ENCODE measurements at regions not wholly inside any gene's neighbourhood (a gene's known extent, or its start where the extent isn't known, plus 50 kb on each side); places are given as distances from the start of the nearest gene placed in this dataset.

- DNase-seq (ENCODE audit: low read depth in 2 of 2) = no peak
Measured at GRCh38 chr17:33974276-33974675, 280.8 kb upstream of the CCL2 start.

- no peak for DNase-seq (ENCODE audit: low read depth in 2 of 2)
Measured at GRCh38 chr17:33976831-33977230, 278.3 kb upstream of the CCL2 start.

DNA sequence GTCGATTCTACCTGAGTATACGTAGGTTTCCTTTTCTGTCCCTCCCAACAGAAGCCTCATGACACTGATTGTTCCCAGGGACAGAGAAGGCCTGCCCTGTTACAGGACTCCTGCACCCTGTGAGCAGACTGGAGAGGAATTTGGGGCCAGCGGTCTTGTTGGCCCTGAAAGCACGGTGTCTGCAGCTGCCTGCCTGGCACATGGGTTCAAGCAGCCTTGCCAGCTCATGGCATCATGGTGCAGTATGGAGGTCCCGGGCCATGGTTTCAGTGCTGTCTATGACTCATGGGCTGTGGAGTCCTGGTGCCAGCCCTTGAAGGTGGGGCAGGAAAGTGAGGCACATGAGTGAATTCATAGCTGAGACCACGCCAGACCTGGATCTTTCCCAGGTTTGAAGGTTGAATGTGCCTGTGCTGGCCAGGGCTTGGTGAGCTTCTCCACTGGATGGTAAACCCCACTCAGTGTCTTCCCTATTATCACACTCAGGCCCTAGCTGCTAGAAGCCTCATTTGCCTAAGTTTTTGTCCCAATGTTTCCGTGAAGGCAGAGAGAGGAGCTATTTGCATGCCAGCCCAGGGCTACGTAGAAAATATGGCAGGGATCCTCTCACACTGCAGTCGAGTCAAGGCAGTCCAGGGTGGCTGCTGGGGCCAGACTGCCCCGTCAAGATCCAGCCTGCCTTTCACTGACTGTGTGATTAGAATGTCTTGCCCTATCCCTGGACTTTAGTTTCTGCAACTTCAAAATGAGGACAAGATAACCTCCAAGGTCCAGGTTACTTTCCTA, 277.2 kb upstream of the CCL2 start:
- no peak for DNase-seq (ENCODE audit: low read depth in 2 of 2)

- DNase-seq (ENCODE audit: low read depth in 2 of 2) = no peak
Measured at GRCh38 chr17:33978889-33979288, 276.2 kb upstream of the CCL2 start.

DNA sequence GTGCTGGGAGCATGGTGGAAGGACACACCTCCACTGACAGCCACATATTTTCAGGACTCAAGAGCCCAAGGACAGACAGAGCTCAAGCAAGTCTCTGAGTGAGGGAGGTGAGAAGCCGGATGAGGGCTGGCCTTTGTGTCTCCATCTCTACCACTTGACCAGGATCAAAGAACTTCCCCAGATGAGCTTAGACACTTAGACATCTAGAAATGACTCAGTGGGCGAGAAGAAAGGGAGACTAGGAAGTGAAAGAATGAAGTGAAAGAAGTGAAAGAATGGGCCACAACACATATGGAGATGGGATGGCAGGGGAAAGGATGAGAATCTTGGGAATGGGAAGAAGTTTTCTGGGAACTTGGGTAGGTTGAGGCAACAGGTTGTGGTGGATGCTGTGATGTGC, 274.9 kb upstream of the CCL2 start:
- DNase-seq (ENCODE audit: low read depth in 2 of 2) = no peak

GRCh38 chr17:33981711-33982601, 273.1 kb upstream of the CCL2 start:
- DNase-seq (ENCODE audit: low read depth in 2 of 2) = no peak

- no peak for DNase-seq (ENCODE audit: low read depth in 2 of 2)
Measured at GRCh38 chr17:33982909-33983308, 272.2 kb upstream of the CCL2 start.

- DNase-seq (ENCODE audit: low read depth in 2 of 2) = no peak
Measured at GRCh38 chr17:33983824-33984574, 271.1 kb upstream of the CCL2 start.

DNA sequence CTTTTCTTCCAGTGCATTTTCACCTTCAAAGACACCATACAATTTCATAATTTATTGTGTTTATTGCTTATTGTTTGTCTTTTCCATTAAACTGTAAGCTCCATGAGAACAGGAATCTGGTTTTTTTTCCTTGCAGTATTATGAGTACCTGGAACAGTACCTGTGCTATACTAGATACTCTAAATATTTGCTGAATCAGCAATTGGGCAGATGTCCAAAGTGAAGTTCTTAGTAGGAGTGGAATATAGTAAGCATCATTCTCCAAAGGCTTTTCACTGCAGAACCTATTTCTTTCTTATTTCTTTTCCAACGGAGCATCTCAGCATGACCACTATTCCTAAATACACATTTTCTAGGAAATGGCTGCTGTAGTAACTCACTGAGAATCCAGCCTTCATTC, 269.0 kb upstream of the CCL2 start:
- DNase-seq (ENCODE audit: low read depth in 2 of 2) = no peak

DNA sequence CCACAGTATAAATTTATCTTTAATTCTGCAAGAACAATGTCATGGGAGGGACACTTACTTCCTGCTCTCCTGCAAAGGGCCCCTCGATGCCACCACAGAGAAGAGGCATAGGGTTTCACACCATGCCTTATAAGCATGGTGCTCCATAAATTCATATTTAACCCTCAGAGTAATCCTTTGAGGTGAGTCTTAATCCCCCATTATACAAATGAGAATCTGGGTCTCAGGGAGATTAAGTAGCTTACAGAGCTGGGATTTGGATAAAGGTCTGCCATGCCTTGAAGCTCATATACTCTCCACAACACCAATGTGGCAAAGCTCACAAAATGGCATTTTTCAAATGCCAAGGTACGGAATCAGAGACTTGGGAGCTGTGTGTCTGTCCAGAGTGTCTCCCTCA, 268.5 kb upstream of the CCL2 start:
- DNase-seq (ENCODE audit: low read depth in 2 of 2) = no peak

GRCh38 chr17:33987162-33987561, 267.9 kb upstream of the CCL2 start:
- DNase-seq (ENCODE audit: low read depth in 2 of 2) = no peak

DNA sequence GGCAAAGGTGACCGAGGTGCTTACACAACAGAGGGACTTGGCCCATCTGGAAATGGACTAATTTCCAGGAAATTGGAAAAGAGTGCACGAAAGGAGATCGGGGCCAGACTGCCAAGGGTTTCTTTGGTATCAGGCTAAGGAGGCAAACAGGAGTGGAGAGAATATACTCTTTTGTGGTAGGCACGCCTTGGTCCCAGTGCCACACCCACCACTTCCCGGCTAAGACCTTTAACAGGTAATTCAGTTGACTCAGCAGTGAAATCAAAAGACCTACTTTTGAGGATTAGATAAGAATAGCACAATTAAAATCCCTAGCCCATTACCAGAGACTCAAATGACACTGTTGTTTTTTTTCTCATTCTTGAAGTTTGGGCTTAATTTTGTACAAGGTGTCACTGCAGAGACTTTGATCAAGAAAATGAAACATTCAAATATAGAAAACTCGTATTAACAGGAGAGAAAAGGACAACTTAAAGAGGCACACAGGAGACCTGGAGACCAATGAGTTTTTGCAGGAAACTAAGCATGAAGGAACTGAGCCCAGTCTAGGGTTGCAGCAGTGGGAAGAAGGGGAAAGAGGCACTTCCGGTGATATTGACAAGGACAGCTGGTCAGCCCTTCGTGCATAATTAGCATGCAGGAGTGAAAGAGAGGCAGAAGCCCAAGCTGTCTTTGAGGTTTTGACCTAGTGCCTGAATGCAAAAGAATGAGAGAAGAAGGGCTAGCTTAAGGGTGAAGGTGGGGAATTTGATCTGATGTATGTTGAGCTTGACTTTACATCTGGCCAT, 265.5 kb upstream of the CCL2 start:
- DNase-seq (ENCODE audit: low read depth in 2 of 2) = no peak

DNA sequence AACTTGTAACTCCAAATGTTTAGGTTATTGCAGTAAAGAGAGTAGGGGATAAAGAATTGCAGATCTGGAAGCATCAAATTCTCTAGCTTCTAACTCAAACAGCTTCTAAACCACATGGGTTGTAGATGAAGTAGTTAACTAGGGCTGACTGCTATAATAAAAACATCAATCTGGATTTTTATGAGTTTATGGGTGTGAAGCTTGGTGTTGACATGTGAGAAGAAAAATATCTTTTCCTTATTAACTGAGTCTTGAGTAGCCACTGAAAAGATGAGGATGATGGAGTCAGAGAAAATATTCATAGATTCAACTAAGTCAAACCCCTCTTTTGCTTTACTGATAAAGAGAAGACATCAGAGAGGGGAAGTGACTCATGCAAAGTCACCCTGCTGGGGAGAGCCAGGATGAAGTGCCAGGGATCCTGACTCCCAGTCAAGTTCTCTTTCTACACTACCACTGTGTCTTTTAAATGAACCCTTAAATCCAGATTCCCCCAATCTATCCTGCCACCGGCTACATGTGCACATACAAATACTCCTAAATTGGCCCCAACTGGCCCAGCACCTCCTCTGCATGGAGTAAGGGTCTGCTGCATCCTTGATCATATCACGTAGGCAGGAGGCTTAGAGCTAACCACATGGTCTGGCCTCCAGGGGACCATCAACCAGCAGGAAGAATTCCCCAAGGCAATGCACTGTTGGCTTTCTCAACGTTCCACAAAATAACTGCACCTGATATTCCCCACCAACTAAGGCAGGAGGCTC, 264.0 kb upstream of the CCL2 start:
- DNase-seq (ENCODE audit: low read depth in 2 of 2) = no peak

GRCh38 chr17:33992113-33992512, 263.0 kb upstream of the CCL2 start:
- no peak for DNase-seq (ENCODE audit: low read depth in 2 of 2)

- no peak for DNase-seq (ENCODE audit: low read depth in 2 of 2)
Measured at GRCh38 chr17:34000639-34001038, 254.4 kb upstream of the CCL2 start.

GRCh38 chr17:34001246-34001645, 253.8 kb upstream of the CCL2 start:
- DNase-seq (ENCODE audit: low read depth in 2 of 2) = no peak

DNA sequence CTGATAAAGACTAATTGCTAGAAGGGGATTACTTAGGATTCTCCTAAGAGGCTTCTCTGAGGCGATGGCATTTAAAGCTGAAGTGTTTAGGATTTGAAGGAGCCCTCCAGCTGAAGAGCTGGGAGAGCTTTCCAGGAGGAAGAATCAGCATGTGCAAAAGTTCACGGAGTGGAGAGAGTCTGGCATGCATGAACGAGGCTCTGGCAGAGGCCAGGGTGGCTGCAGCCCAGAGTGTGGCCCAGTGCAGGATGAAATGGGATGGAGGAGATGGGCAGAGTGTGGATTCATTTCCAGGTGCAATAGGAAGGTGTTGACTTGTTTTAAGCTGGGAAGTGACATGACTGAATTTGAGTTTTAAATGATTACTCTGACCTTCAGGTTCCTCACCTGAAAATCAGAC, 249.0 kb upstream of the CCL2 start:
- no peak for DNase-seq (ENCODE audit: low read depth in 2 of 2)

- DNase-seq (ENCODE audit: low read depth in 2 of 2) = no peak
Measured at GRCh38 chr17:34008125-34008524, 247.0 kb upstream of the CCL2 start.

DNA sequence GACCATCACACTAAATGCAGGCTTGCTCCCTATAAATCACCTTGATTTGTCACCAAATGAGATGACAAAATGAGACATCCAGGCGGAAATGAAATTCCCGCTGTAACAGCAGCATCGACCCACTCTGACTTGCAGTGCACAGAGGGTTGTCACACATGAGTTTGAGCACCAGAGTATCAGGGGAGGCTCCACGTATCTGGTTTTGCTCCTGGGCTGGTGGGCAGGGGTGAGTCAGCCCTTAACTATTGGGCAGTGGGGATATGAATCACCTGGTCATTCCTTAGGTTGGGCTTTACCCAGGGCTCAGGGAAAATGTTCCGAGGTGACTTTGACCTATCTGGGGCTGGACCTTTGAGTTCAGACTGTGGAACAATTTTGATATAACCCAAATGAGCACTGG, 245.2 kb upstream of the CCL2 start:
- no peak for DNase-seq (ENCODE audit: low read depth in 2 of 2)

DNA sequence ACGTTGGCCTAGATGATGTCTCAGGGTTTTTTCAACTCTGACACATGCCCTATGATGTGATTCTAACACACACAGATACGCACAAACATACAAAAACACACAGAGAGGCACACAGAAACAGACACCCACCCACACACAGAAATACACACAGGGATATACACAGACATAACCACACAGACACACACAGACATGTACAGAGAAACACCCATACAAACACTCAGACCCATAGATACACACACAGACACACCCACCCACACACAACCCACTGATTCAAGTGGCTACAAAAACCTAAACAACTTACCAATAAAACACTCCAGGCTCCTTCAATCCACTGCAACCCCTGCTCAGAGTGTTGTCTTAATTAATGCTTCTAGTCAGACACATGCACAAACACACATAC, 244.6 kb upstream of the CCL2 start:
- DNase-seq (ENCODE audit: low read depth in 2 of 2) = no peak

DNA sequence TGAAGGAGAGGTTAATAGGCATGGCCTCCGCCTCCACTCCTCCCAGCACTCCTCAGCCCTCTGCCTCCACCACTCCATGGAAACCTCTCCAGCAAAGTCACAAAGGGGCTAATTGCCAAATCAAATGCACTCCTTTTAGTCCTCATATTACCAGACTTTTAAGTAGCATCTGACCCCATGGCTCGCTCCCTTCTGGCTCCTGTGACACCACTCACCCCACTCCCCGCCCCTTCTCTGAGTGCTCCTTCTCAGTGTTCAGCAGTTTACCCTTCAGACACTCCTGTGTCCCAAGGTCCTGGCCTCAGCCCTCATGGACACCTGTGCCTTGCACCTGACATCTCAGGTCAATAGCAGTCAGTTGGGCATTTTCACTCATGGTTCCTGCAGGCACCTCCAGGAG, 243.5 kb upstream of the CCL2 start:
- DNase-seq (ENCODE audit: low read depth in 2 of 2) = no peak

All from stimulated activated CD4-positive, alpha-beta T cell treated with anti-CD3 and anti-CD28 coated beads, Interleukin-1b, Interleukin-23, amount 100 ng/mL, for 1 hour (primary cell).